Upper lobe of left lung (tissue), 4 donors: ENCODE measurements at regions not wholly inside any gene's neighbourhood (a gene's known extent, or its start where the extent isn't known, plus 50 kb on each side); places are given as distances from the start of the nearest gene placed in this dataset.

ENCODE experiments used
- CTCF ChIP-seq, 6 experiments: fragments of 450-650 bp in 4 of 6; fragments of 200-600 bp in 2 of 6; sonication (generic) in 2 of 6; IDR thresholded peaks; one replicate each; pipeline ENCODE4 v1.5.1; 2016 to 2019; ENCODE audit warnings: antibody characterized with exemption in 6 of 6
- POLR2A ChIP-seq, 4 donors: fragments of 450-650 bp; IDR thresholded peaks; one replicate each; pipeline ENCODE4 v1.5.1; 2016 to 2017; ENCODE audit warnings: antibody characterized with exemption in 4 of 4, mild to moderate bottlenecking in 2 of 4
- POLR2AphosphoS5 ChIP-seq, 2 donors: sonication (generic); formaldehyde crosslinking; IDR thresholded peaks; one replicate each; pipeline ENCODE4 v1.5.1; 2017; ENCODE audit warnings: antibody characterized with exemption in 2 of 2

GRCh38 chr18:43982582-43982981 lies 698.1 kb upstream of the SETBP1 start:
- TF ChIP-seq POLR2A (IDR thresholded peaks at IDR 0.05) (no peak), POLR2AphosphoS5 (IDR thresholded peaks at IDR 0.05) (no peak), CTCF (IDR thresholded peaks at IDR 0.05) (no peak)
